GM18519 (cell line): ENCODE measurements at regions not wholly inside any gene's neighbourhood (a gene's known extent, or its start where the extent isn't known, plus 50 kb on each side); places are given as distances from the start of the nearest gene placed in this dataset.

Source experiments
- ATAC-seq: cut with Tn5 transposase; IDR thresholded peaks from one replicate; pipeline ENCODE4 v1.9.1; 2021; ENCODE audit warnings: mild to moderate bottlenecking, moderate library complexity; ENCODE audit not compliant: unreplicated experiment, low FRiP score

DNA sequence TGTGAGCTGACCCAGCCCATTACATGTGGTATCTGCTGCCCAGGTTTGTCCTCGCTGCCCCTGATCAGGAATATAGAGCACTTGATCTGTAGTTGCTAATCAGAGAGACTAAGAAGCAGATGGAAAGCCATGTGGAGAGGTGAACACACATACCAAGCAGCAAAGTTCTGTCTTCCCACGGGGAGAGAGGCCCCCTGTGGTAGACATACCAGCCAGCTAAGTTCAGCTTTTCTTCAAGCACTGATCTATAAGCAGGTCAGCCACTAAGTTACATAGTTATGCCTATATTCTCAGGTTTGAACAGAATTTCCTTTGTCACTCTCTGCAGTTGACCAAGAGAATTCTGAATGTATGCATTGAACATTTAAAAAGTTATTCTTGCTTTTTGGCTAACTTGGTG, 76.4 kb downstream of the DDX3Y start:
- no peak for ATAC-seq

GRCh38 chrY:12982249-12982829, 77.7 kb downstream of the DDX3Y start:
- ATAC-seq: no peak

GRCh38 chrY:12984637-12985344, 80.1 kb downstream of the DDX3Y start:
- no peak for ATAC-seq

- ATAC-seq: no peak
Observed at GRCh38 chrY:13017493-13017892, 112.8 kb downstream of the DDX3Y start.

DNA sequence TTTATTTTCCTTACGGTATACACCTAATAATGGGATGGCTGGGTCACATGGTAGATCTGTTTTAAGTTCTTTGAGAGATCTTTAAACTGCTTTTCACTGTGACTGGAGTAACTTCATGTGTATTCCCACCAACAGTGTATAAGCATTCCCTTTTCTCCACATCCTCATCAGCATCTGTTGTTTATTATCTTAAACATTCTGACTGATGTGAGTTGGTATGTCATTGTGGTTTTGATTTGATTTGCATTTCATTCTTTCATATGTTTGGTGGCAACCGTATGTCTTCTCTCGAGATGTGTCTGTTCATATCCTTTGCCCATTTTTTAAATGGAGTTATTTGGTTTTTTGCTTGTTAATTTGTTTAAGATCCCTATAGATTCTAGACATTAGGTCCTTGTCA, 114.8 kb downstream of the DDX3Y start:
- no peak for ATAC-seq

DNA sequence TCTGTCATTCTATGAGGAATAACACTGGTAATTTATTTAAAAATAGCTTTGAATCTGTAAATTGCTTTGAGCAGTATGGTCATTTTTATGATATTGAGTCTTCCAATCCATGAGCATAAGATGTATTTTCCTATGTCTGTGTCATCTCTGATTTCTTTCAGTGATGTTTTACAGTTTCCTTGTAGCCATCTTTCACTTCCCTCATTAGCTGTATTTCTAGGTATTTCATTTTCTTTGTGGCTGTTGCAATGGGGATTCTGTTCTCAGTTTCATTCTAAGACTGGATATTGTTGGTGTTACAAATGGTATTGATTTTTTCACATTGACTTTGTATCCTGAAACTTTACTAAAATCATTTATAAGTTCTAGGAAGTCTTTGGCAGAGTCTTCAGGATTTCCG, 116.2 kb downstream of the DDX3Y start:
- ATAC-seq: peak; percentile 37

GRCh38 chrY:13023607-13024006, 118.9 kb downstream of the DDX3Y start:
- ATAC-seq: no peak

DNA sequence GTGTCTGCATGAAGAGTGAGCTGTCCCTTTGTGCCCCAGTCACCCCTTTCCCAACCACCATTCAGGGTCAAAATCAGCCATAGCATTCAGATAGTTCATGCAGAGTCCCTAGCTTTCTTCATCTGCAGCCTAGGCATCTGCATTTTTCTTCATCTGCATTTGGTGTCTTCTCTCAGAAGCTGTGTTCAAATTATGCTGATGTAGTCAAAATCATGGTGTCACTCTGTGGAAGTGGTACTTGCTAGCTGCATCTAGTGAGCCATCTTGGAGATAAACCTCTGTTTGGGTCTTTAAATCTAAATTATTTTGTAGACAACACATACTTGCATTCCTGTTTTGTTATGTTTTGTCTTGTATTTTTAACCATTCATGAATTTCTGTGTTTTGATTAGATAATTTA, 119.8 kb downstream of the DDX3Y start:
- no peak for ATAC-seq

GRCh38 chrY:13026906-13027305, 122.2 kb downstream of the DDX3Y start:
- no peak for ATAC-seq

DNA sequence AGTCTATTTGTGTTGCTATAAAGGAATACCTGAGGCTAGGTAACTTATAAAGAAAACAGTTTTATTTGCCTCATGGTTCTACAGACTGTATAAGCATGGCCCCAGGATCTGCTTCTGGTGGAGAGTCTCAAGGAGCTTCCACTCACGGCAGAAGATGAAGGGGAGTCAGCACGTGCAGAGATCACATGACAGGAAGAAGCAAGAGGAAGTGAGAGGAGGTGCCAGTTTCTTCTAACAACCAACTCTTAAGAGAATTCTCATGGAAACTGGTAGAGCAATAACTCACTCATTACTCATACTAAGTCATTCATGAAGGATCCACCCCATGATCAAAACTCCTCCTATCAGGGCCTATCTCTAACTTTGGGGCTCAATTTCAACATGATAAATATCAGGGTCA, 135.6 kb downstream of the DDX3Y start:
- ATAC-seq: no peak

- no peak for ATAC-seq
Observed at GRCh38 chrY:13053501-13053900, 148.8 kb downstream of the DDX3Y start.

DNA sequence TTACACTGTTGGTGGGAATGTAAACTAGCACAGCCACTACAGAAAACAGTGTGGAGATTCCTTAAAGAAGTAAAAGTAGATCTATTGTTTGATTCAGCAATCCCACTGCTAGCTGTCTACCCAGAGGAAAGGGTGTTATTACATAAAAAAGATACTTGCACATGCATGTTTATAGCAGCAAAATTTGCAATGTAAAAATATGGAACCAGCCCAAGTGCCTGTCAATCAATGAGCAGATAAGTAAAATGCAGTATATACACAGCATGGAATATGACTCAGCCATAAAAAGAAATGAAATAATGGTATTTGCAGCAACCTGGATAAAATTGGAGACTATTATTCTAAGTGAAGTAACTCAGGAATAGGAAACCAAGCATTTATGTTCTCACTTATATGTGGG, 161.7 kb downstream of the DDX3Y start:
- no peak for ATAC-seq

DNA sequence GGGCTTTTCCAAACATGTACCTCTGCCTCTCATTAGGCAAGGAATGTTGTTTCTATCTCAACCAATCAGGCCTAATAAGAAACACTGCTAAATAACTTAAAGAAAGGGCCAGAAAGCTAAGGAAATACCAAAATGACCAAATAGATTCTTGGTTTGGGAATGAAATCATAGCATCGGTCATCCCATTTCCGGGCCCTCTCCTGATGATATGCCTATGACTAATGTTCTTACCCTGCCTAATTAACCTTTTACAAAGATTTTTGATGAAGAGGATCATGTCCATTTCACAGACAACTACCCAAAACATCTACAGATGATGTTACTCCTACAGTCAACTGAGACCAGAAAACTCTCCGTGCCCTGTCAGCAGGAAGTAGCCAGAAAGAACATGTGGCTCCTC, 164.0 kb downstream of the DDX3Y start:
- no peak for ATAC-seq

DNA sequence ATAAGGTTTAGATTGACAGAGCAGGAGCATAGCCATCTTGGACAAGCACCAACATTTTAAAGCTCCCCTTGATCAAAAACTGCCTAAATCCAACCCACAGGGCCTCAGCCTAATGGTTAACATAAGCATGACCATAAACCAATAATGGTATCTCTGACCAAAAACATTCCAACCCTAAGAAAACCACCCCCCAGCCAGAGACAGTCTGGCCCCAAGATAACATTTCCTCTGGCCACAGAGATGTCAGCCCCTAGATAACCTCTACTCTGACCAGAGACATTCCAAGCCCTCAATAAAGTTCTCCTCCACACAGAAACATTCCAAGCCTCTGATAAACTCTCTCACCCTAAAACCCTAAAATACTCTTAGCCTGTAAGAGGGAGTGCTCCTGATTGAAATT, 164.4 kb downstream of the DDX3Y start:
- no peak for ATAC-seq

DNA sequence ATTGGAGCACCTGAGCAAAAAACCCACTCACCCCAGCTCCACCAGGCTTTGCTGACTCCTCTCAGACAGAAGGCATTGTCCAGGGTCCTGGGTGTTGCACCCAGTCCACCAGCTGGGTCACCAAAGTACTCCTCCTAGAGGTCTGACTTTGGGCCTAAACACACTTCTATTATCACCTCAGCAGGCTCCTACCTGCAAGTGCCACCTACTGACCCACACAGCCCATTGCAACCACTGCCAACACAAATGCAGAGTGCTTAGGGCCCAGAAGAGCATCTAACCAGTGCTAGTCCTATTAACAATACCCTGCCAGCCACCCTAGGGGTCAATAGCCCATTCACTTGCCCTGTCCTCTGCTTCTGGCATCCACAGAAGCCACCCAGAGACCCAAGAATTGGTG, 178.1 kb downstream of the DDX3Y start:
- no peak for ATAC-seq

- ATAC-seq: no peak
Observed at GRCh38 chrY:13091575-13091974, 186.9 kb downstream of the DDX3Y start.

GRCh38 chrY:13092986-13093385, 188.3 kb downstream of the DDX3Y start:
- ATAC-seq: no peak

GRCh38 chrY:13093461-13093860, 188.8 kb downstream of the DDX3Y start:
- ATAC-seq: no peak

DNA sequence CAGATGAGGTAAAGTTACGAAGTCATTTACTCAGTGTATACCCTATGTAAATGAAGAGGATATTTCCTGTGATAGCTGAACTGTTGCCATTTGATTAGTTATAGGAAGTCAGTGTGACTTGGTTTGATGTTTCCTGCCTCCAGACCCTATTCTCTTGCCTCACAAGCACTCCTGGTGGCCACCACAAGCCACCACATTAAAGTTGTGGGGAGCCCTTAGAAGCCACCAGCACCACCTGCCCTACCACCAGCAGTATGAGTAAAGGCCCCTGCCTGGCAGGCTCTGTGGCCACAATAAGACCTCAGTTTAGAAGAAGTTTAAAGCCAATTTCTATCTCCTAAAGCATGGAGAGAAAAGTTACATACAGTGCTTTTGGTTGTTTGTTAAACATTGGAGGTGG, 189.7 kb downstream of the DDX3Y start:
- ATAC-seq: no peak

DNA sequence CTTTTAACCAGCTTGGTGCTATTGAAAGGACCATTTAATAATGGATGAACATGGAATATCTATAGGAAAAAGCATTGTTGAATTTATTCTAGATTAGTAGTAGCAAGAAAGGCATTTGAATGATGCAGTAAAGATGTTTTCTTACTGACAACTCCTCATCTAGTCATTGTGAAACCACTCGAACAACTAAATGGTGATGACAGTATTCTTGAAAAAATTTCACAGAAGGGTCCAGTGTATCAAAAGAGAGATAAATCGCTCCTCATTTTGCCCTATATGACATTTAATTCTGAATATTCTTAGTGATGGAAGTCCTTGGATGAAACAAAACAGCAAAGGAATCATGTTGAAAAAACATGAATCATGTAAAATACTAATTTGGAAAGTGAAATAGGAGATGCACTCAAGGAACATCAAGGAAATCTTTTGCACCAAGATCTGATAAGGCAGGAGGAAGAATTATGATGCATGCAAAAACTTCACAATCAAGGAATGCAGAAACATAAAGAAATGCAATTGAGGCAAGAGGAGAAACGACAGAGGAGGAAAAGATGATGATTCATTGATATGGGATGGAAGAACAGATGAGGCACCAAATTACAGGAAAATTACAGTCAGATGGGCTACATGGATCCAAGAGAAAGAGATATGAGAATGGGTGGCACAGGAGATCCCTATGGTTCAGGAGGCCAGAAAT, 190.4 kb downstream of the DDX3Y start:
- ATAC-seq: no peak

- ATAC-seq: no peak
Observed at GRCh38 chrY:13126881-13127456, 222.3 kb downstream of the DDX3Y start.

- no peak for ATAC-seq
Observed at GRCh38 chrY:13127476-13127875, 222.8 kb downstream of the DDX3Y start.
